IMR-90 (cell line): ENCODE measurements at regions not wholly inside any gene's neighbourhood (a gene's known extent, or its start where the extent isn't known, plus 50 kb on each side); places are given as distances from the start of the nearest gene placed in this dataset.

ENCODE experiments used
- ATAC-seq: fragments of 200-7000 bp; cut with Tn5 transposase; 2 replicates; pipeline ENCODE4 v1.9.1; 2020; ENCODE audit warnings: low read depth, mild to moderate bottlenecking, moderate library complexity
- BruUV-seq: library from RNA; stranded (reverse); fragments of 400-500 nt; replicated peaks from 2 replicates; lab custom pipeline; 2021; lab: Mats Ljungman, UMichigan
- CTCF ChIA-PET: fragments of 300-600 bp; formaldehyde crosslinking; extraction: SDS; loops from one replicate; lab custom pipeline; 2021; ENCODE audit warnings: antibody characterized with exemption; lab: Yijun Ruan, JAX
- POLR2A ChIA-PET: fragments of 300-600 bp; sonication (Branson Sonifier 250); formaldehyde crosslinking; loops from one replicate; lab custom pipeline; 2022; ENCODE audit warnings: antibody characterized with exemption; ENCODE audit not compliant: unreplicated experiment; lab: Charles Lee
- DNase-seq: peaks from one replicate; pipeline ENCODE4 v3.0.0; 2013
- H2AFZ ChIP-seq: replicated peaks from 2 replicates; pipeline ENCODE3; 2013; ENCODE audit warnings: low read length, mild to moderate bottlenecking; ENCODE audit not compliant: poor library complexity
- H2AK5ac ChIP-seq: 2 replicates; pipeline ENCODE4 v1.6.1; 2013; ENCODE audit warnings: low read depth, low read length, inconsistent platforms
- H2AK9ac ChIP-seq: replicated peaks from 2 replicates; pipeline ENCODE3; 2013; ENCODE audit warnings: mild to moderate bottlenecking, low read depth, low read length, moderate library complexity; ENCODE audit not compliant: poor library complexity
- H2BK120ac ChIP-seq: 2 replicates; pipeline ENCODE4 v1.6.1; 2013; ENCODE audit warnings: low read depth, low read length, inconsistent platforms
- H2BK15ac ChIP-seq: 3 replicates; pipeline ENCODE4 v1.6.1; 2013; ENCODE audit warnings: low read depth, low read length, inconsistent platforms
- H2BK20ac ChIP-seq: 2 replicates; pipeline ENCODE4 v1.6.1; 2013; ENCODE audit warnings: low read depth, mild to moderate bottlenecking, inconsistent platforms, low read length, moderate library complexity
- H2BK5ac ChIP-seq: 2 replicates; pipeline ENCODE4 v1.6.1; 2013; ENCODE audit warnings: mild to moderate bottlenecking, low read depth, low read length, inconsistent platforms; ENCODE audit not compliant: poor library complexity, severe bottlenecking
- H3K14ac ChIP-seq: replicated peaks from 2 replicates; pipeline ENCODE4 v1.6.1; 2013; ENCODE audit warnings: low read depth, low read length, inconsistent platforms
- H3K18ac ChIP-seq: 2 replicates; pipeline ENCODE4 v1.6.1; 2013; ENCODE audit warnings: low read depth, low read length, control low read depth
- H3K23ac ChIP-seq: 2 replicates; pipeline ENCODE4 v1.6.1; 2013; ENCODE audit warnings: low read depth, low read length, inconsistent platforms
- H3K27ac ChIP-seq: 2 replicates; pipeline ENCODE4 v1.5.1; 2013; ENCODE audit warnings: mild to moderate bottlenecking, control low read depth, low read length; ENCODE audit not compliant: insufficient read depth
- H3K27me3 ChIP-seq: 2 replicates; pipeline ENCODE4 v1.6.1; 2013; ENCODE audit warnings: low read length; ENCODE audit not compliant: control insufficient read depth, insufficient read depth
- H3K36me3 ChIP-seq: 2 replicates; pipeline ENCODE4 v1.6.1; 2013; ENCODE audit warnings: low read length, mixed read lengths; ENCODE audit not compliant: control insufficient read depth, insufficient read depth
- H3K4ac ChIP-seq: 2 replicates; pipeline ENCODE4 v1.6.1; 2013; ENCODE audit warnings: low read depth, low read length, inconsistent platforms
- H3K4me1 ChIP-seq: 2 replicates; pipeline ENCODE4 v1.6.1; 2013; ENCODE audit warnings: low read length, mixed read lengths; ENCODE audit not compliant: control insufficient read depth, insufficient read depth
- H3K4me2 ChIP-seq: 2 replicates; pipeline ENCODE4 v1.6.1; 2013; ENCODE audit warnings: low read depth, mild to moderate bottlenecking, control low read depth, low read length, moderate library complexity
- H3K4me3 ChIP-seq: 2 replicates; pipeline ENCODE4 v1.5.1; 2013; ENCODE audit warnings: low read depth, mild to moderate bottlenecking, control low read depth, low read length, moderate library complexity; ENCODE audit not compliant: insufficient read depth
- H3K56ac ChIP-seq: 2 replicates; pipeline ENCODE4 v1.6.1; 2013; ENCODE audit warnings: low read length, inconsistent platforms; ENCODE audit not compliant: insufficient read depth; ENCODE audit errors: extremely low read depth
- H3K79me1 ChIP-seq, 2 experiments: 2 replicates each; pipeline ENCODE4 v1.6.1; 2013; ENCODE audit warnings: low read length in 2 of 2, inconsistent platforms in 1 of 2, low read depth in 1 of 2
- H3K9ac ChIP-seq: 2 replicates; pipeline ENCODE4 v1.6.1; 2013; ENCODE audit warnings: low read depth, low read length, control low read depth
- H3K9me1 ChIP-seq: 2 replicates; pipeline ENCODE4 v1.6.1; 2013; ENCODE audit warnings: low read length, inconsistent platforms; ENCODE audit not compliant: insufficient read depth
- H3K9me3 ChIP-seq: 2 replicates; pipeline ENCODE4 v1.6.1; 2013; ENCODE audit warnings: low read length; ENCODE audit not compliant: control insufficient read depth, insufficient read depth
- H4K20me1 ChIP-seq: 2 replicates; pipeline ENCODE4 v1.6.1; 2013; ENCODE audit warnings: low read length, inconsistent platforms; ENCODE audit not compliant: insufficient read depth
- H4K5ac ChIP-seq: 2 replicates; pipeline ENCODE4 v1.6.1; 2013; ENCODE audit warnings: mild to moderate bottlenecking, low read depth, low read length, control low read depth
- H4K8ac ChIP-seq, 2 experiments: 2 replicates each; pipeline ENCODE4 v1.6.1; 2013; ENCODE audit warnings: low read depth in 2 of 2, low read length in 2 of 2, control low read depth in 1 of 2, inconsistent platforms in 1 of 2
- H4K91ac ChIP-seq: 2 replicates; pipeline ENCODE4 v1.6.1; 2013; ENCODE audit warnings: low read depth, low read length, inconsistent platforms; ENCODE audit not compliant: insufficient read depth
- BHLHE40 ChIP-seq: fragments of 150-350 bp; IDR thresholded peaks from 2 replicates; pipeline ENCODE4 v1.6.1; 2016; ENCODE audit warnings: mild to moderate bottlenecking, low read depth, low read length
- CEBPB ChIP-seq: IDR thresholded peaks from 2 replicates; pipeline ENCODE4 v1.6.1; 2012; ENCODE audit warnings: low read depth, low read length, improper control_type of control experiment
- CHD1 ChIP-seq: IDR thresholded peaks from 2 replicates; pipeline ENCODE4 v1.6.1; 2012; ENCODE audit warnings: low read depth, low read length, improper control_type of control experiment
- FOS ChIP-seq: fragments of 150-350 bp; IDR thresholded peaks from 2 replicates; pipeline ENCODE4 v1.6.1; 2016; ENCODE audit warnings: low read depth, low read length
- MAFK ChIP-seq: IDR thresholded peaks from 2 replicates; pipeline ENCODE4 v1.6.1; 2012; ENCODE audit warnings: low read depth, low read length, improper control_type of control experiment
- MAZ ChIP-seq: IDR thresholded peaks from 2 replicates; pipeline ENCODE4 v1.6.1; 2012; ENCODE audit warnings: low read depth, mild to moderate bottlenecking, low read length, improper control_type of control experiment, moderate library complexity, borderline replicate concordance
- MXI1 ChIP-seq: IDR thresholded peaks from 2 replicates; pipeline ENCODE4 v1.6.1; 2012; ENCODE audit warnings: low read depth, mild to moderate bottlenecking, low read length, moderate library complexity, borderline replicate concordance
- NFE2L2 ChIP-seq: fragments of 150-350 bp; IDR thresholded peaks from 2 replicates; pipeline ENCODE4 v1.6.1; 2016; ENCODE audit warnings: low read depth, mild to moderate bottlenecking, low read length
- POLR2A ChIP-seq: IDR thresholded peaks from 2 replicates; pipeline ENCODE4 v1.6.1; 2012; ENCODE audit warnings: mild to moderate bottlenecking, low read depth, low read length
- RAD21 ChIP-seq: IDR thresholded peaks from 2 replicates; pipeline ENCODE4 v1.6.1; 2012; ENCODE audit warnings: low read length, improper control_type of control experiment
- RCOR1 ChIP-seq: IDR thresholded peaks from 2 replicates; pipeline ENCODE4 v1.6.1; 2012; ENCODE audit warnings: mild to moderate bottlenecking, low read length, improper control_type of control experiment; ENCODE audit not compliant: insufficient replicate concordance
- RFX5 ChIP-seq: IDR thresholded peaks from 2 replicates; pipeline ENCODE4 v1.8.0; 2012; ENCODE audit warnings: low read depth, mild to moderate bottlenecking, low read length, moderate library complexity
- SMC3 ChIP-seq: fragments of 150-350 bp; IDR thresholded peaks from 2 replicates; pipeline ENCODE4 v1.6.1; 2016; ENCODE audit warnings: low read depth, mild to moderate bottlenecking, antibody characterized with exemption, low read length, moderate library complexity
- WGBS, 2 experiments: methylation state at CpG; one replicate each; pipeline versions ENCODE4 v1.1.5 to v1.1.7; 2013; ENCODE audit warnings: missing lambda C conversion rate in 2 of 2; ENCODE audit not compliant: insufficient read length in 1 of 2; ENCODE audit errors: extremely low coverage in 2 of 2; 5-methylcytosine and 5-hydroxymethylcytosine counted together
- dilution Hi-C: fragments of 300-500 bp; cut with HindIII; formaldehyde crosslinking; loops from one replicate; pipeline ENCODE4 v1.14.3; 2018; ENCODE audit warnings: low sequenced_read_pairs; ENCODE audit not compliant: unreplicated experiment
- in situ Hi-C: fragments of 300-500 bp; cut with MboI; formaldehyde crosslinking; loops from 3 replicates; pipeline ENCODE4 v1.14.3; 2019; ENCODE audit warnings: low sequenced_read_pairs, inconsistent platforms, mixed read lengths
- intact Hi-C: fragments of 100-400 bp; cut with micrococcal nuclease; formaldehyde crosslinking; loops from 2 replicates; pipeline ENCODE4 v1.10.0; 2022
- TF ChIP-seq, protein P1 (sequence below): conservative IDR thresholded peaks from 2 replicates; pipeline ENCODE4 v1.5.1; 2012; ENCODE audit warnings: mild to moderate bottlenecking, low read depth, low read length, improper control_type of control experiment
- TF ChIP-seq, protein P2 (sequence below): fragments of 150-350 bp; IDR thresholded peaks from 2 replicates; pipeline ENCODE4 v1.6.1; 2016; ENCODE audit warnings: low read depth, mild to moderate bottlenecking, low read length, moderate library complexity, borderline replicate concordance
- TF ChIP-seq, protein P3 (sequence below): fragments of 150-350 bp; IDR thresholded peaks from 2 replicates; pipeline ENCODE4 v1.6.1; 2017; ENCODE audit warnings: mild to moderate bottlenecking, antibody characterized with exemption, low read length, low read depth

DNA sequence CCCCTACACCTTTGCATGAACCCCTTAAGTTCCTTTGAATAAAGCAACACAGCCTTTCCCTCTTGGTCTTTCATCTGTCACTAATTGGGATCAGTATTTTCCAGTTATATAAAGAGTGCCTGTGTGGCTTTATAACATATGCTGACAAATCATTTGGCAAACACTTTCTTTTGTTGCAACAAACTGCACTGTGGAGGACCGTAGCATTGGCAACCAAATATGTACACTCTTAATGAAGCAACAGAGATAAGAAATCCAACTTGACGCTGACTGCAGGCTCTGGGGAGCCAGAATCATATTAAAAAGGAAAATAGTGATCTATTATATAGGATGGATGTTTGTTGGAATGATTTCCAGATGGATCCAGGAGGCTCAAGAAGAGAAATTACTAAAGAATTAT is 120.1 kb upstream of the PRICKLE2 start:
- peak overlapping the region; percentile 77 for H3K27ac ChIP-seq
- peak overlapping the region; percentile 81 to 95 for H4K8ac ChIP-seq
- no peak overlapping the region; the same call in 1 of the 2 replicates for H3K9ac ChIP-seq
- H4K91ac ChIP-seq = peak overlapping the region; percentile 89
- H2AK5ac ChIP-seq = peak overlapping the region; percentile 27
- intact Hi-C loops (loop anchor here (2.0 kb wide), 1 partner anchor 79 kb away; no protein-coding TSS in a partner anchor), dilution Hi-C loops (no loop called here), in situ Hi-C loops (no loop called here)
- peak; percentile 89 for DNase-seq
- H3K4me2 ChIP-seq = peak overlapping the region; percentile 69
- peak overlapping the region; percentile 91 for H2BK20ac ChIP-seq
- H3K27me3 ChIP-seq = no peaks in the 10 kb centered on the region
- H3K4ac ChIP-seq = peak overlapping the region; percentile 93
- H3K4me3 ChIP-seq = no peak overlapping the region
- peak overlapping the region; percentile 99; the same call in 1 of the 2 replicates for H3K18ac ChIP-seq
- H3K14ac ChIP-seq = peak overlapping the region; percentile 77
- TF ChIP-seq CEBPB = peak; percentile 96
- TF ChIP-seq, protein P1, sequence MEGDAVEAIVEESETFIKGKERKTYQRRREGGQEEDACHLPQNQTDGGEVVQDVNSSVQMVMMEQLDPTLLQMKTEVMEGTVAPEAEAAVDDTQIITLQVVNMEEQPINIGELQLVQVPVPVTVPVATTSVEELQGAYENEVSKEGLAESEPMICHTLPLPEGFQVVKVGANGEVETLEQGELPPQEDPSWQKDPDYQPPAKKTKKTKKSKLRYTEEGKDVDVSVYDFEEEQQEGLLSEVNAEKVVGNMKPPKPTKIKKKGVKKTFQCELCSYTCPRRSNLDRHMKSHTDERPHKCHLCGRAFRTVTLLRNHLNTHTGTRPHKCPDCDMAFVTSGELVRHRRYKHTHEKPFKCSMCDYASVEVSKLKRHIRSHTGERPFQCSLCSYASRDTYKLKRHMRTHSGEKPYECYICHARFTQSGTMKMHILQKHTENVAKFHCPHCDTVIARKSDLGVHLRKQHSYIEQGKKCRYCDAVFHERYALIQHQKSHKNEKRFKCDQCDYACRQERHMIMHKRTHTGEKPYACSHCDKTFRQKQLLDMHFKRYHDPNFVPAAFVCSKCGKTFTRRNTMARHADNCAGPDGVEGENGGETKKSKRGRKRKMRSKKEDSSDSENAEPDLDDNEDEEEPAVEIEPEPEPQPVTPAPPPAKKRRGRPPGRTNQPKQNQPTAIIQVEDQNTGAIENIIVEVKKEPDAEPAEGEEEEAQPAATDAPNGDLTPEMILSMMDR = no peak
- no peak for TF ChIP-seq BHLHE40
- no peak for TF ChIP-seq FOS
- no peak for TF ChIP-seq CHD1
- peak; percentile 85 for TF ChIP-seq MAFK
- TF ChIP-seq POLR2A = no peak
- no peak for TF ChIP-seq RAD21
- TF ChIP-seq, protein P2, sequence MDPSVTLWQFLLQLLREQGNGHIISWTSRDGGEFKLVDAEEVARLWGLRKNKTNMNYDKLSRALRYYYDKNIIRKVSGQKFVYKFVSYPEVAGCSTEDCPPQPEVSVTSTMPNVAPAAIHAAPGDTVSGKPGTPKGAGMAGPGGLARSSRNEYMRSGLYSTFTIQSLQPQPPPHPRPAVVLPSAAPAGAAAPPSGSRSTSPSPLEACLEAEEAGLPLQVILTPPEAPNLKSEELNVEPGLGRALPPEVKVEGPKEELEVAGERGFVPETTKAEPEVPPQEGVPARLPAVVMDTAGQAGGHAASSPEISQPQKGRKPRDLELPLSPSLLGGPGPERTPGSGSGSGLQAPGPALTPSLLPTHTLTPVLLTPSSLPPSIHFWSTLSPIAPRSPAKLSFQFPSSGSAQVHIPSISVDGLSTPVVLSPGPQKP = no peak
- TF ChIP-seq RCOR1 = no peak
- TF ChIP-seq RFX5 = no peak
- TF ChIP-seq MXI1 = 0 out of 2 replicates have a peak, but pooled peaks have one; percentile 17
- TF ChIP-seq, protein P3, sequence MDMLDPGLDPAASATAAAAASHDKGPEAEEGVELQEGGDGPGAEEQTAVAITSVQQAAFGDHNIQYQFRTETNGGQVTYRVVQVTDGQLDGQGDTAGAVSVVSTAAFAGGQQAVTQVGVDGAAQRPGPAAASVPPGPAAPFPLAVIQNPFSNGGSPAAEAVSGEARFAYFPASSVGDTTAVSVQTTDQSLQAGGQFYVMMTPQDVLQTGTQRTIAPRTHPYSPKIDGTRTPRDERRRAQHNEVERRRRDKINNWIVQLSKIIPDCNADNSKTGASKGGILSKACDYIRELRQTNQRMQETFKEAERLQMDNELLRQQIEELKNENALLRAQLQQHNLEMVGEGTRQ = no peak
- no peak; the same call in 1 of the 2 replicates for TF ChIP-seq NFE2L2
- TF ChIP-seq SMC3 = no peak
- 0 out of 2 replicates have a peak, but pooled peaks have one; percentile 1 for TF ChIP-seq MAZ
- H2BK5ac ChIP-seq = peak overlapping the region; percentile 98
- H3K36me3 ChIP-seq = no peaks in the 10 kb centered on the region
- H3K9me3 ChIP-seq = no peaks in the 10 kb centered on the region
- H2BK15ac ChIP-seq = peak overlapping the region; percentile 75; the same call in 2 of the 3 replicates
- no TSS peak for BruUV-seq
- peaks cover 30% of the 10 kb centered on the region for H3K4me1 ChIP-seq
- peaks cover 23% of the 10 kb centered on the region for H3K9me1 ChIP-seq
- POLR2A ChIA-PET = interaction anchor here (0.5 kb wide), 1 partner anchor 193 kb away, joined by 4 read pairs; no protein-coding TSS in a partner anchor
- ATAC-seq = peak; percentile 4
- peaks cover 0 to 38% of the 10 kb centered on the region in 2 experiments; a peak in 2 of 4 replicates for H3K79me1 ChIP-seq
- H4K20me1 ChIP-seq = no peaks in the 10 kb centered on the region
- peak overlapping the region; percentile 93 for H3K56ac ChIP-seq
- peak overlapping the region; percentile 88; the same call in 1 of the 2 replicates for H4K5ac ChIP-seq
- peak overlapping the region; percentile 66 for H2AK9ac ChIP-seq
- no CpG with 5 or more reads among the region's 2 CpGs for WGBS, 2 experiments
- peak overlapping the region; percentile 91 for H3K23ac ChIP-seq
- H2AFZ ChIP-seq = no peak overlapping the region
- CTCF ChIA-PET = no interaction called here
- peak overlapping the region; percentile 94 for H2BK120ac ChIP-seq
